GF-D8 (cell line): ENCODE measurements at regions not wholly inside any gene's neighbourhood (a gene's known extent, or its start where the extent isn't known, plus 50 kb on each side); places are given as distances from the start of the nearest gene placed in this dataset.
A peak's percentile ranks its signal among the peaks of the same experiment; 100 is the strongest.
"Not testable (repeated sequence)": the region's sequence is repeated elsewhere in the genome, so short reads cannot be mapped to it uniquely, and the experiment has no call there.

ENCODE experiments used
- DNase-seq: peaks from one replicate; lab custom pipeline; 2025; lab: John Stamatoyannopoulos, UW

GRCh38 chrX:67213686-67214085 lies 330.1 kb upstream of the AR start:
- DNase-seq: not testable (repeated sequence)

GRCh38 chrX:67207912-67208311 lies 335.9 kb upstream of the AR start:
- DNase-seq: no peak

GRCh38 chrX:67159437-67159836 lies 384.4 kb upstream of the AR start:
- DNase-seq: no peak

GRCh38 chrX:67114635-67115034 lies 429.2 kb upstream of the AR start:
- no peak for DNase-seq

GRCh38 chrX:67105758-67106116 lies 438.1 kb upstream of the AR start:
- DNase-seq: no peak

GRCh38 chrX:67104982-67105757 lies 438.7 kb upstream of the AR start:
- no peak for DNase-seq

GRCh38 chrX:67100031-67100884 lies 443.6 kb upstream of the AR start:
- no peak for DNase-seq

GRCh38 chrX:67094061-67094460 lies 449.8 kb upstream of the AR start:
- no peak for DNase-seq

- no peak for DNase-seq
Measured at GRCh38 chrX:67050760-67051159, 411.9 kb upstream of the EDA2R start.

GRCh38 chrX:67044866-67045265 lies 406.0 kb upstream of the EDA2R start:
- DNase-seq: no peak

- no peak for DNase-seq
Measured at GRCh38 chrX:67044029-67044653, 405.3 kb upstream of the EDA2R start.

- no peak for DNase-seq
Measured at GRCh38 chrX:67004451-67004850, 365.6 kb upstream of the EDA2R start.

GRCh38 chrX:66994729-66995128 lies 355.9 kb upstream of the EDA2R start:
- no peak for DNase-seq

GRCh38 chrX:66992077-66992476 lies 353.2 kb upstream of the EDA2R start:
- not testable (repeated sequence) for DNase-seq

- no peak for DNase-seq
Measured at GRCh38 chrX:66988331-66988730, 349.5 kb upstream of the EDA2R start.

- no peak for DNase-seq
Measured at GRCh38 chrX:66961665-66962064, 322.8 kb upstream of the EDA2R start.

GRCh38 chrX:66931713-66932112 lies 292.8 kb upstream of the EDA2R start:
- DNase-seq: no peak

GRCh38 chrX:66930516-66930915 lies 291.6 kb upstream of the EDA2R start:
- not testable (repeated sequence) for DNase-seq

- no peak for DNase-seq
Measured at GRCh38 chrX:66920296-66920695, 281.4 kb upstream of the EDA2R start.

- no peak for DNase-seq
Measured at GRCh38 chrX:66919280-66919832, 280.5 kb upstream of the EDA2R start.

- no peak for DNase-seq
Measured at GRCh38 chrX:66918511-66918910, 279.6 kb upstream of the EDA2R start.

GRCh38 chrX:66915893-66916292 lies 277.0 kb upstream of the EDA2R start:
- DNase-seq: no peak

- DNase-seq: peak; percentile 0
Measured at GRCh38 chrX:66914080-66914479, 275.2 kb upstream of the EDA2R start.
